CD4-positive, alpha-beta T cell (primary cell): ENCODE measurements at regions not wholly inside any gene's neighbourhood (a gene's known extent, or its start where the extent isn't known, plus 50 kb on each side); places are given as distances from the start of the nearest gene placed in this dataset.

Experiments used
- ATAC-seq: fragments of 200-7000 bp; cut with Tn5 transposase; one replicate; pipeline ENCODE4 v1.10.0; 2022; ENCODE audit warnings: mild to moderate bottlenecking; ENCODE audit not compliant: poor library complexity
- CTCF ChIA-PET: fragments of 350-600 bp; sonication (Branson Sonifier 250); formaldehyde crosslinking; loops from one replicate; lab custom pipeline; 2021; ENCODE audit warnings: antibody characterized with exemption, inconsistent platforms; lab: Charles Lee
- POLR2A ChIA-PET: fragments of 350-600 bp; sonication (Branson Sonifier 250); formaldehyde crosslinking; loops from one replicate; lab custom pipeline; 2021; ENCODE audit warnings: antibody characterized with exemption, inconsistent platforms; lab: Charles Lee
- DNase-seq, 14 experiments: peaks; one replicate each; pipeline ENCODE4 v3.0.0-alpha.2; 2013 to 2020; ENCODE audit warnings: mixed read lengths in 2 of 14
- H3K27ac ChIP-seq, 2 donors: one replicate each; pipeline versions ENCODE4 v1.5.1 to v1.7.0; 2013; ENCODE audit warnings: low read length in 2 of 2, low read depth in 1 of 2, mild to moderate bottlenecking in 1 of 2
- H3K27me3 ChIP-seq, 2 experiments: 1 replicate in 1 of 2; 2 replicates in 1 of 2; pipeline versions ENCODE4 v1.6.1 to v1.7.0; 2013; ENCODE audit warnings: low read length in 2 of 2, control low read depth in 1 of 2, mild to moderate bottlenecking in 1 of 2, moderate library complexity in 1 of 2; ENCODE audit not compliant: insufficient read depth in 2 of 2, control insufficient read depth in 1 of 2
- H3K36me3 ChIP-seq: one replicate; pipeline ENCODE4 v1.6.1; 2013; ENCODE audit warnings: low read length, control low read depth; ENCODE audit not compliant: insufficient read depth
- H3K4me1 ChIP-seq: one replicate; pipeline ENCODE4 v1.6.1; 2013; ENCODE audit warnings: low read length, control low read depth; ENCODE audit not compliant: insufficient read depth
- H3K4me3 ChIP-seq: one replicate; pipeline ENCODE4 v1.5.1; 2013; ENCODE audit warnings: mild to moderate bottlenecking, low read length, moderate library complexity
- H3K9me3 ChIP-seq, 2 experiments: 1 replicate in 1 of 2; 2 replicates in 1 of 2; pipeline versions ENCODE4 v1.6.1 to v1.7.0; 2013; ENCODE audit warnings: low read length in 2 of 2, mild to moderate bottlenecking in 2 of 2, control low read depth in 1 of 2, moderate library complexity in 1 of 2; ENCODE audit not compliant: control insufficient read depth in 1 of 2, insufficient read depth in 1 of 2
- H3K27ac Mint-ChIP-seq: one replicate; pipeline ENCODE4 v1.8.0; 2020; ENCODE audit warnings: mixed read lengths
- H3K27me3 Mint-ChIP-seq: one replicate; pipeline ENCODE4 v1.8.0; 2021; ENCODE audit warnings: mixed read lengths
- H3K36me3 Mint-ChIP-seq: one replicate; pipeline ENCODE4 v1.8.0; 2021; ENCODE audit warnings: low read depth, mixed read lengths
- H3K4me1 Mint-ChIP-seq: one replicate; pipeline ENCODE4 v1.8.0; 2021; ENCODE audit warnings: low read depth, mixed read lengths
- H3K4me3 Mint-ChIP-seq: one replicate; pipeline ENCODE4 v1.8.0; 2020; ENCODE audit warnings: mild to moderate bottlenecking, mixed read lengths
- H3K9me3 Mint-ChIP-seq: one replicate; pipeline ENCODE4 v1.8.0; 2020; ENCODE audit warnings: mixed read lengths
- intact Hi-C, 2 experiments: fragments of 100-400 bp; cut with DNase I in 1 of 2; cut with micrococcal nuclease in 1 of 2; formaldehyde crosslinking; loops; one replicate each; pipeline versions ENCODE4 v1.15.1 to v1.9.0; 2023 to 2025; cut with DNase I, micrococcal nuclease
- TF ChIP-seq, protein P1 (sequence below): fragments of 200-600 bp; IDR thresholded peaks from one replicate; pipeline ENCODE4 v1.8.0; 2022; ENCODE audit warnings: antibody characterized with exemption, mild to moderate bottlenecking

DNA sequence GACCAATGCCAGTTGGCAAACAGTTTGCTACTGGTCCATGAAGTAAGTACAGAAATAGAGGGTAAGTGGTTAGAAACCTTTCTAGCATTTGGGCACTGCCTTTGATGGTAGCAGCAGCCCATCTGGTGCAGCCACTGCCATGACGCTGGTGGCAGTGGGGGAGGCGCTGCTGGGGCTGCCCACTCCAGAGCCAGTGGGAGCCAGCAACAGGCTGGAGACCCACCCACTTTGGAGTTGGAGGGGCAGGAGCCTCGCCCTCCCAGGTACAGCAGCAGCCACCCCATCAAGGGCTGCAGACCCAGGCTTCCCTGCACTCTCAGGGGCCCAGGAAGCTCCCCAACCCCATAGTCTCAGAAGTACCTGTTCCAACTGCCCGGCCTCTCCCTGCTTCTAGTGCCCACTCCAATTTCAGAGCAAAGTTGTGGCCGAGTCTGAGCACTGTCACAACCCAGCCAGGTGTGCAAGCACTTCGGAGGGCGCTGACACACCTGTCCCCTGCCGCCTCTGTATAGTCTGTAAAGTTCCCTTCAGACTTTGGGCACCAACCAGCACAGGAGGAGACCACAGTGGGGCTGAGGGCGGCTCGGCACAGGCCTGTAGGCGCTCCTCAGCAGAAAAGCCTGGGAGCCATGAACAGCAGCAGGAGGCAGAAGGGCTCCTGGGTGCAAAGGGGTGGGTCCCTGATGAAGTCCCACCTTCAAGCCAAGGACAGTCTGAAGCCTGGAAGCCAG, 125.6 kb upstream of the CCDC150 start:
- no peaks in the 10 kb centered on the region for H3K4me1 Mint-ChIP-seq
- Histone ChIP-seq H3K27ac (no peak overlapping the region), H3K27me3 (peaks cover 0 to 5% of the 10 kb centered on the region in 2 experiments), H3K4me1 (no peaks in the 10 kb centered on the region), H3K4me3 (no peak overlapping the region), H3K9me3 (no peaks in the 10 kb centered on the region), H3K36me3 (no peaks in the 10 kb centered on the region)
- intact Hi-C loops, result no loop called here
- H3K27me3 Mint-ChIP-seq, result peaks cover 21% of the 10 kb centered on the region
- ATAC-seq (no peak), DNase-seq (no peak)
- POLR2A ChIA-PET, result no interaction called here
- no peaks in the 10 kb centered on the region for H3K36me3 Mint-ChIP-seq
- CTCF ChIA-PET, result no interaction called here
- no peak overlapping the region for H3K4me3 Mint-ChIP-seq
- TF ChIP-seq, protein P1, sequence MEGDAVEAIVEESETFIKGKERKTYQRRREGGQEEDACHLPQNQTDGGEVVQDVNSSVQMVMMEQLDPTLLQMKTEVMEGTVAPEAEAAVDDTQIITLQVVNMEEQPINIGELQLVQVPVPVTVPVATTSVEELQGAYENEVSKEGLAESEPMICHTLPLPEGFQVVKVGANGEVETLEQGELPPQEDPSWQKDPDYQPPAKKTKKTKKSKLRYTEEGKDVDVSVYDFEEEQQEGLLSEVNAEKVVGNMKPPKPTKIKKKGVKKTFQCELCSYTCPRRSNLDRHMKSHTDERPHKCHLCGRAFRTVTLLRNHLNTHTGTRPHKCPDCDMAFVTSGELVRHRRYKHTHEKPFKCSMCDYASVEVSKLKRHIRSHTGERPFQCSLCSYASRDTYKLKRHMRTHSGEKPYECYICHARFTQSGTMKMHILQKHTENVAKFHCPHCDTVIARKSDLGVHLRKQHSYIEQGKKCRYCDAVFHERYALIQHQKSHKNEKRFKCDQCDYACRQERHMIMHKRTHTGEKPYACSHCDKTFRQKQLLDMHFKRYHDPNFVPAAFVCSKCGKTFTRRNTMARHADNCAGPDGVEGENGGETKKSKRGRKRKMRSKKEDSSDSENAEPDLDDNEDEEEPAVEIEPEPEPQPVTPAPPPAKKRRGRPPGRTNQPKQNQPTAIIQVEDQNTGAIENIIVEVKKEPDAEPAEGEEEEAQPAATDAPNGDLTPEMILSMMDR, result no peak
- H3K9me3 Mint-ChIP-seq, result no peaks in the 10 kb centered on the region
- no peak overlapping the region for H3K27ac Mint-ChIP-seq

DNA sequence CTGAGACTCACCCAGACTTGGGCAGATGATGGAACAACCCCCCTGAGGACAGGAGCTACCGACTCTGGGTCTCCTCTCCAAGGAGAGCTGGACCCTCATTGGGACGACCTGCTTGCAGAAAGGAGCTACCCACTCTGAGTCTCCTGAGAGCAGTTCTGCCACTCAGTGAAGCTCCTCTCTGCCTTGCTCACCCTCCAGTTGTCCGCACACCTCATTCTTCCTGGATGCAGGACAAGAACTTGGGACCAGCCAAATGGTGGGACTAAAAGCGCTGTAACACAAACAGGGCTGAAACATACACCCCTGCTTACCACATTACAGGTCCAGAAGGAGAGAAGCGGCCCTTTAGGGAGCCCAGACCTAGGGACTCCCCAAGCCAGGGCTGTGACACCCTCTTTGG, 124.9 kb upstream of the CCDC150 start:
- no peaks in the 10 kb centered on the region for H3K36me3 Mint-ChIP-seq
- CTCF ChIA-PET, result no interaction called here

DNA sequence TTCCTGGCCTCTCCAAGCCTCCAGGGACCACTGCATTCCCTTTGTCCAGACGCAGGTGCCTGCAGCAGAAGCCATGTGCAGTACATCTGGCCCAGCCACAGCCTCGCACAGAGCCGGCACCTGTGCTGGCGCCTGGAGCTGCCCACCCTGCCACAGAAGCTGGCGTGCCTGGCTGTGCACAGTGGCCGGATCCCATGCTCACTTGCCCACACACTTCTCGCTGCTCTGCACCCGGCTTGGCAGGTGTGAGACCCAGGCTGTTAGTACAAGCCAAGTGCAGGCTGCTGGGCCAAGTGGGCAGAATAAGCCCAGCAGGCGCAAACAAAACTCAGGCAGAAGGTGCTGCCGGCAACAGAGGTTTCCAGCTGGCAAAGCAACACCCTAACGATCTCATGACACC, 124.5 kb upstream of the CCDC150 start:
- Mint-ChIP-seq H3K9me3 (no peaks in the 10 kb centered on the region), H3K36me3 (no peaks in the 10 kb centered on the region), H3K27me3 (peaks cover 21% of the 10 kb centered on the region), H3K4me1 (no peaks in the 10 kb centered on the region), H3K4me3 (no peak overlapping the region), H3K27ac (no peak overlapping the region)
- Histone ChIP-seq H3K27me3 (peaks cover 0 to 5% of the 10 kb centered on the region in 2 experiments), H3K4me3 (no peak overlapping the region), H3K36me3 (no peaks in the 10 kb centered on the region), H3K27ac (no peak overlapping the region), H3K9me3 (no peaks in the 10 kb centered on the region), H3K4me1 (no peaks in the 10 kb centered on the region)
- ATAC-seq (no peak), DNase-seq (no peak)
- POLR2A ChIA-PET, result no interaction called here
- TF ChIP-seq, protein P1, result no peak
- CTCF ChIA-PET, result no interaction called here
- intact Hi-C loops, result no loop called here

More for the DNA sequence above, 124.9 kb upstream of the CCDC150 start:
- intact Hi-C loops, result no loop called here
- no peak overlapping the region for H3K27ac ChIP-seq
- Mint-ChIP-seq H3K27me3 (peaks cover 21% of the 10 kb centered on the region), H3K27ac (no peak overlapping the region), H3K4me3 (no peak overlapping the region), H3K4me1 (no peaks in the 10 kb centered on the region), H3K9me3 (no peaks in the 10 kb centered on the region)
- peaks cover 0 to 5% of the 10 kb centered on the region in 2 experiments for H3K27me3 ChIP-seq
- POLR2A ChIA-PET, result no interaction called here
- TF ChIP-seq, protein P1, result no peak
- H3K9me3 ChIP-seq, result no peaks in the 10 kb centered on the region
- H3K36me3 ChIP-seq, result no peaks in the 10 kb centered on the region
- no peaks in the 10 kb centered on the region for H3K4me1 ChIP-seq
- DNase-seq (no peak), ATAC-seq (no peak)
- no peak overlapping the region for H3K4me3 ChIP-seq
